ENCODE measurements at regions not wholly inside any gene's neighbourhood (a gene's known extent, or its start where the extent isn't known, plus 50 kb on each side); places are given as distances from the start of the nearest gene placed in this dataset.

- no peak overlapping the region for H3K4me3 ChIP-seq (ENCODE audit: low read depth, low read length)
- TF ChIP-seq CTCF (conservative IDR thresholded peaks at IDR 0.05; ENCODE audit: low read depth, low read length): no peak
- no peak for DNase-seq (ENCODE audit: low read depth)
Measured at GRCh38 chr22:47654922-47655491, 892.6 kb downstream of the TBC1D22A start.

GRCh38 chr22:47653921-47654320 is 891.5 kb downstream of the TBC1D22A start:
- no peak overlapping the region for H3K4me3 ChIP-seq (ENCODE audit: low read depth, low read length)
- no peak for TF ChIP-seq CTCF (conservative IDR thresholded peaks at IDR 0.05; ENCODE audit: low read depth, low read length)
- DNase-seq (ENCODE audit: low read depth): no peak

- H3K4me3 ChIP-seq (ENCODE audit: low read depth, low read length): no peak overlapping the region
- no peak for DNase-seq (ENCODE audit: low read depth)
- no peak for TF ChIP-seq CTCF (conservative IDR thresholded peaks at IDR 0.05; ENCODE audit: low read depth, low read length)
Measured at GRCh38 chr22:47651216-47651987, 889.0 kb downstream of the TBC1D22A start.

- TF ChIP-seq CTCF (conservative IDR thresholded peaks at IDR 0.05; ENCODE audit: low read depth, low read length): no peak
- no peak overlapping the region for H3K4me3 ChIP-seq (ENCODE audit: low read depth, low read length)
- no peak for DNase-seq (ENCODE audit: low read depth)
Measured at GRCh38 chr22:47647720-47648119, 885.3 kb downstream of the TBC1D22A start.

GRCh38 chr22:47647181-47647580 is 884.7 kb downstream of the TBC1D22A start:
- no peak for DNase-seq (ENCODE audit: low read depth)
- H3K4me3 ChIP-seq (ENCODE audit: low read depth, low read length): no peak overlapping the region
- TF ChIP-seq CTCF (conservative IDR thresholded peaks at IDR 0.05; ENCODE audit: low read depth, low read length): no peak

- no peak for TF ChIP-seq CTCF (conservative IDR thresholded peaks at IDR 0.05; ENCODE audit: low read depth, low read length)
- H3K4me3 ChIP-seq (ENCODE audit: low read depth, low read length): no peak overlapping the region
- DNase-seq (ENCODE audit: low read depth): no peak
Measured at GRCh38 chr22:47645923-47646322, 883.5 kb downstream of the TBC1D22A start.

- no peak for TF ChIP-seq CTCF (conservative IDR thresholded peaks at IDR 0.05; ENCODE audit: low read depth, low read length)
- no peak overlapping the region for H3K4me3 ChIP-seq (ENCODE audit: low read depth, low read length)
- no peak for DNase-seq (ENCODE audit: low read depth)
Measured at GRCh38 chr22:47645450-47645914, 883.0 kb downstream of the TBC1D22A start.
